H1 (cell line): ENCODE measurements at regions not wholly inside any gene's neighbourhood (a gene's known extent, or its start where the extent isn't known, plus 50 kb on each side); places are given as distances from the start of the nearest gene placed in this dataset.

ENCODE experiments used
- CTCF ChIA-PET: fragments of 300-600 bp; sonication (Branson Sonifier 250); formaldehyde crosslinking; loops from one replicate; lab custom pipeline; 2021; ENCODE audit not compliant: partially characterized antibody; lab: Charles Lee
- POLR2A ChIA-PET: fragments of 300-600 bp; sonication (Branson Sonifier 250); formaldehyde crosslinking; loops from one replicate; lab custom pipeline; 2021; ENCODE audit warnings: inconsistent platforms; ENCODE audit not compliant: partially characterized antibody; lab: Charles Lee
- DNase-seq, 2 experiments: peaks; one replicate each; pipeline versions ENCODE4 v3.0.0 to v3.0.0-alpha.2; 2010 to 2022; ENCODE audit warnings: low spot score in 2 of 2, low read depth in 1 of 2, mixed read lengths in 1 of 2
- FAIRE-seq: peaks from 2 replicates; lab custom pipeline; 2011; peaks lifted over from hg19 to GRCh38; lab: Jason Lieb, UNC
- H2AFZ ChIP-seq: 2 replicates; pipeline ENCODE4 v1.8.1; 2012; ENCODE audit warnings: low read length, inconsistent platforms
- H2AK5ac ChIP-seq: 2 replicates; pipeline ENCODE4 v1.6.1; 2013; ENCODE audit warnings: low read depth, low read length
- H2BK120ac ChIP-seq: replicated peaks from 2 replicates; pipeline ENCODE3; 2013; ENCODE audit warnings: low read depth, low read length, inconsistent platforms
- H2BK12ac ChIP-seq: 2 replicates; pipeline ENCODE4 v1.6.1; 2013; ENCODE audit warnings: low read depth, low read length
- H2BK15ac ChIP-seq: 2 replicates; pipeline ENCODE4 v1.6.1; 2013; ENCODE audit warnings: low read length
- H2BK20ac ChIP-seq: 2 replicates; pipeline ENCODE4 v1.6.1; 2013; ENCODE audit warnings: low read length
- H2BK5ac ChIP-seq: 2 replicates; pipeline ENCODE4 v1.6.1; 2013; ENCODE audit warnings: low read depth, low read length
- H3K14ac ChIP-seq: 2 replicates; pipeline ENCODE4 v1.6.1; 2013; ENCODE audit warnings: inconsistent platforms; ENCODE audit not compliant: insufficient read length
- H3K18ac ChIP-seq: 2 replicates; pipeline ENCODE4 v1.6.1; 2013; ENCODE audit warnings: low read length; ENCODE audit errors: extremely low read depth
- H3K23ac ChIP-seq: 2 replicates; pipeline ENCODE4 v1.6.1; 2013; ENCODE audit warnings: inconsistent platforms; ENCODE audit not compliant: insufficient read length
- H3K23me2 ChIP-seq: 2 replicates; pipeline ENCODE4 v1.6.1; 2013; ENCODE audit warnings: low read depth, low read length
- H3K27ac ChIP-seq: 2 replicates; pipeline ENCODE4 v1.6.1; 2011; ENCODE audit warnings: low read depth, low read length, inconsistent platforms
- H3K27me3 ChIP-seq, 4 experiments: replicated peaks in 1 of 4; 1 replicate in 1 of 4; 2 replicates in 3 of 4; pipeline versions ENCODE4 v1.6.1 to v1.8.1; 2011 to 2013; ENCODE audit warnings: low read length in 3 of 4, mild to moderate bottlenecking in 3 of 4, inconsistent platforms in 2 of 4, mixed read lengths in 2 of 4, moderate library complexity in 1 of 4; ENCODE audit not compliant: control insufficient read depth in 3 of 4, insufficient read depth in 3 of 4; ENCODE audit errors: extremely low read depth in 1 of 4
- H3K36me3 ChIP-seq, 4 experiments: 2 replicates each; pipeline versions ENCODE4 v1.6.1 to v1.8.1; 2011 to 2013; ENCODE audit warnings: mild to moderate bottlenecking in 4 of 4, low read length in 3 of 4, moderate library complexity in 2 of 4, control low read depth in 1 of 4, inconsistent platforms in 1 of 4; ENCODE audit not compliant: insufficient read depth in 4 of 4, control insufficient read depth in 2 of 4
- H3K4ac ChIP-seq: replicated peaks from 2 replicates; pipeline ENCODE3; 2013; ENCODE audit warnings: low read length, low read depth, mixed read lengths, inconsistent platforms; ENCODE audit not compliant: insufficient read length
- H3K4me1 ChIP-seq, 4 experiments: replicated peaks in 1 of 4; 1 replicate in 1 of 4; 2 replicates in 3 of 4; pipeline versions ENCODE4 v1.6.1 to v1.8.1; 2011 to 2013; ENCODE audit warnings: low read length in 3 of 4, inconsistent platforms in 2 of 4, mixed read lengths in 1 of 4; ENCODE audit not compliant: insufficient read depth in 4 of 4, control insufficient read depth in 3 of 4
- H3K4me2 ChIP-seq, 2 experiments: 2 replicates each; pipeline versions ENCODE4 v1.6.1 to v1.8.1; 2011 to 2013; ENCODE audit warnings: low read depth in 2 of 2, low read length in 2 of 2, control low read depth in 1 of 2, inconsistent platforms in 1 of 2, mild to moderate bottlenecking in 1 of 2; ENCODE audit not compliant: insufficient read depth in 1 of 2
- H3K4me3 ChIP-seq, 4 experiments: fragments of 200-600, 300-600 bp in 1 of 4; sonication (generic), shearing (Covaris generic), sonication (Bioruptor Twin) in 1 of 4; 2 replicates each; pipeline versions ENCODE4 v1.5.1 to v1.8.1; 2011 to 2016; ENCODE audit warnings: low read length in 4 of 4, low read depth in 3 of 4, control low read depth in 2 of 4, inconsistent platforms in 2 of 4, mild to moderate bottlenecking in 2 of 4, mixed read lengths in 1 of 4, moderate library complexity in 1 of 4; ENCODE audit not compliant: insufficient read depth in 2 of 4; ENCODE audit errors: extremely low read depth in 1 of 4
- H3K56ac ChIP-seq: replicated peaks from 2 replicates; pipeline ENCODE3; 2013; ENCODE audit warnings: low read depth, mild to moderate bottlenecking, mixed read lengths, low read length, inconsistent platforms; ENCODE audit not compliant: insufficient read length
- H3K79me1 ChIP-seq: 2 replicates; pipeline ENCODE4 v1.6.1; 2013; ENCODE audit warnings: low read depth, low read length, control low read depth
- H3K79me2 ChIP-seq, 2 experiments: 2 replicates each; pipeline versions ENCODE4 v1.6.1 to v1.8.1; 2012 to 2013; ENCODE audit warnings: low read length in 2 of 2, mild to moderate bottlenecking in 2 of 2, inconsistent platforms in 1 of 2; ENCODE audit not compliant: insufficient read depth in 2 of 2, control insufficient read depth in 1 of 2
- H3K9ac ChIP-seq, 4 experiments: replicated peaks in 1 of 4; 1 replicate in 1 of 4; 2 replicates in 3 of 4; pipeline versions ENCODE4 v1.6.1 to v1.8.1; 2011 to 2013; ENCODE audit warnings: low read depth in 3 of 4, low read length in 3 of 4, control low read depth in 2 of 4, mild to moderate bottlenecking in 2 of 4, moderate library complexity in 2 of 4, inconsistent platforms in 1 of 4; ENCODE audit errors: extremely low read depth in 1 of 4
- H3K9me3 ChIP-seq, 2 experiments: 2 replicates each; pipeline versions ENCODE4 v1.6.1 to v1.8.1; 2012 to 2013; ENCODE audit warnings: mild to moderate bottlenecking in 2 of 2, moderate library complexity in 2 of 2, control low read depth in 1 of 2, inconsistent platforms in 1 of 2, low read depth in 1 of 2, low read length in 1 of 2, mixed read lengths in 1 of 2; ENCODE audit not compliant: insufficient read depth in 2 of 2
- H4K20me1 ChIP-seq, 2 experiments: replicated peaks in 1 of 2; 2 replicates each; pipeline versions ENCODE3 to v1.8.1; 2011 to 2013; ENCODE audit warnings: inconsistent platforms in 2 of 2, low read length in 2 of 2, mild to moderate bottlenecking in 1 of 2; ENCODE audit not compliant: insufficient read depth in 2 of 2, control insufficient read depth in 1 of 2
- H4K5ac ChIP-seq: 2 replicates; pipeline ENCODE4 v1.6.1; 2013; ENCODE audit warnings: low read length, low read depth, mixed read lengths, inconsistent platforms; ENCODE audit not compliant: insufficient read length
- H4K8ac ChIP-seq: 2 replicates; pipeline ENCODE4 v1.8.0; 2013; ENCODE audit warnings: mild to moderate bottlenecking, moderate library complexity, low read length, inconsistent platforms; ENCODE audit not compliant: insufficient read depth; ENCODE audit errors: extremely low read depth
- H4K91ac ChIP-seq: replicated peaks from 2 replicates; pipeline ENCODE3; 2013; ENCODE audit warnings: low read length, mixed read lengths, inconsistent platforms; ENCODE audit not compliant: insufficient read length
- ASH2L ChIP-seq: fragments of 200-600, 300-600 bp; sonication (generic); IDR thresholded peaks from one replicate; pipeline ENCODE4 v1.7.1; 2017; ENCODE audit warnings: low read length
- ATF3 ChIP-seq: IDR thresholded peaks from 2 replicates; pipeline ENCODE4 v1.6.1; 2011; ENCODE audit warnings: low read depth, mild to moderate bottlenecking, low read length; ENCODE audit not compliant: insufficient read depth
- BRCA1 ChIP-seq: IDR thresholded peaks from 2 replicates; pipeline ENCODE4 v1.6.1; 2012; ENCODE audit warnings: low read depth, low read length, improper control_type of control experiment
- CBX5 ChIP-seq: fragments of 300-800, 300-1000 bp; sonication (generic); IDR thresholded peaks from 2 replicates; pipeline ENCODE4 v1.7.1; 2016; ENCODE audit warnings: antibody characterized with exemption, low read length, low read depth
- CBX8 ChIP-seq: fragments of 300-800, 300-1000 bp; sonication (generic); IDR thresholded peaks from 2 replicates; pipeline ENCODE4 v1.7.1; 2016; ENCODE audit warnings: low read depth, low read length, borderline replicate concordance
- EP300 ChIP-seq, 2 experiments: IDR thresholded peaks; 1 replicate in 1 of 2; 2 replicates in 1 of 2; pipeline ENCODE4 v1.6.1; 2011 to 2012; ENCODE audit warnings: low read depth in 2 of 2, low read length in 2 of 2, mild to moderate bottlenecking in 2 of 2, borderline replicate concordance in 1 of 2, inconsistent platforms in 1 of 2, moderate library complexity in 1 of 2
- EZH2 ChIP-seq: fragments of 200-600 bp; sonication (generic); IDR thresholded peaks from 2 replicates; pipeline ENCODE4 v1.7.1; 2012; ENCODE audit warnings: low read depth, mild to moderate bottlenecking, moderate library complexity, low read length, inconsistent platforms; ENCODE audit not compliant: severe bottlenecking
- HDAC6 ChIP-seq: IDR thresholded peaks from one replicate; pipeline ENCODE4 v1.7.1; 2012; ENCODE audit warnings: low read depth, mild to moderate bottlenecking, inconsistent platforms, low read length, moderate library complexity
- JUN ChIP-seq: IDR thresholded peaks from 2 replicates; pipeline ENCODE4 v1.6.1; 2011; ENCODE audit warnings: low read depth, mild to moderate bottlenecking, improper control_type of control experiment, low read length
- KDM1A ChIP-seq: fragments of 200-600, 300-600 bp; sonication (generic); IDR thresholded peaks from 2 replicates; pipeline ENCODE4 v1.7.1; 2016; ENCODE audit warnings: mild to moderate bottlenecking, low read length, borderline replicate concordance
- MAX ChIP-seq: IDR thresholded peaks from 2 replicates; pipeline ENCODE4 v1.6.1; 2012; ENCODE audit warnings: inconsistent platforms
- POU5F1 ChIP-seq: IDR thresholded peaks from 2 replicates; pipeline ENCODE4 v1.6.1; 2011; ENCODE audit warnings: low read depth, mild to moderate bottlenecking, low read length, moderate library complexity
- RFX5 ChIP-seq: IDR thresholded peaks from 2 replicates; pipeline ENCODE4 v1.6.1; 2011; ENCODE audit warnings: low read depth, low read length, improper control_type of control experiment, borderline replicate concordance
- SP1 ChIP-seq: IDR thresholded peaks from 2 replicates; pipeline ENCODE4 v1.6.1; 2011; ENCODE audit warnings: low read depth, low read length
- TAF1 ChIP-seq: IDR thresholded peaks from 2 replicates; pipeline ENCODE4 v1.6.1; 2011; ENCODE audit warnings: mild to moderate bottlenecking, low read depth, low read length
- WGBS, 2 experiments: shearing (Covaris generic) in 1 of 2; methylation state at CpG; one replicate each; pipeline versions ENCODE4 v1.1.6 to v1.1.7; 2013 to 2015; ENCODE audit warnings: low lambda C conversion rate in 2 of 2, mixed read lengths in 2 of 2, inconsistent platforms in 1 of 2, low coverage in 1 of 2, missing lambda C conversion rate in 1 of 2; ENCODE audit not compliant: insufficient replicate concordance in 2 of 2, insufficient coverage in 1 of 2, insufficient read length in 1 of 2; ENCODE audit errors: extremely low coverage in 1 of 2, missing lambda C conversion rate in 1 of 2; 5-methylcytosine and 5-hydroxymethylcytosine counted together

GRCh38 chr15:53395871-53396270, 363.6 kb downstream of the WDR72 start:
- no peak overlapping the region for H3K56ac ChIP-seq
- no peak overlapping the region for H2BK20ac ChIP-seq
- H4K20me1 ChIP-seq = no peaks in the 10 kb centered on the region
- H2BK12ac ChIP-seq = no peak overlapping the region
- H3K9me3 ChIP-seq = no peaks in the 10 kb centered on the region
- H4K91ac ChIP-seq = no peak overlapping the region
- WGBS, 2 experiments = 100% methylated on average over 2 of the region's 2 CpGs; no CpG with 5 or more reads in 1 of the 2 experiments
- no peak overlapping the region for H2BK5ac ChIP-seq
- no peak overlapping the region for H2BK120ac ChIP-seq
- H3K27me3 ChIP-seq = no peaks in the 10 kb centered on the region
- no peak overlapping the region for H4K8ac ChIP-seq
- H3K4me2 ChIP-seq = no peak overlapping the region
- no peak for DNase-seq
- no peak overlapping the region for H3K4ac ChIP-seq
- no peaks in the 10 kb centered on the region for H3K79me2 ChIP-seq
- no peak for FAIRE-seq
- no peak overlapping the region for H3K27ac ChIP-seq
- H3K36me3 ChIP-seq = no peaks in the 10 kb centered on the region
- no peak overlapping the region for H2AFZ ChIP-seq
- no peak overlapping the region for H3K23ac ChIP-seq
- H2BK15ac ChIP-seq = no peak overlapping the region
- H3K18ac ChIP-seq = no peak overlapping the region
- no peak overlapping the region for H4K5ac ChIP-seq
- CTCF ChIA-PET = no interaction called here
- no peaks in the 10 kb centered on the region for H3K23me2 ChIP-seq
- H3K79me1 ChIP-seq = no peaks in the 10 kb centered on the region
- H3K4me3 ChIP-seq = no peak overlapping the region
- H2AK5ac ChIP-seq = no peak overlapping the region
- H3K9ac ChIP-seq = no peak overlapping the region
- no peak overlapping the region for H3K14ac ChIP-seq
- POLR2A ChIA-PET = no interaction called here
- 0 out of 7 replicates have a peak, but pooled peaks cover 0 to under 1% (median 0%) of the 10 kb centered on the region in 4 experiments for H3K4me1 ChIP-seq
- TF ChIP-seq JUN = no peak
- no peak for TF ChIP-seq RFX5
- TF ChIP-seq CBX8 = no peak
- no peak for TF ChIP-seq TAF1
- TF ChIP-seq SP1 = no peak
- no peak for TF ChIP-seq EP300 (IDR thresholded peaks at IDR 0.05; ENCODE audit: borderline replicate concordance in 1 of 2, low read depth in 2 of 2, low read length in 2 of 2)
- no peak for TF ChIP-seq EZH2
- TF ChIP-seq BRCA1 = no peak
- no peak for TF ChIP-seq HDAC6
- no peak for TF ChIP-seq MAX
- TF ChIP-seq KDM1A = no peak
- no peak for TF ChIP-seq ASH2L
- TF ChIP-seq POU5F1 = no peak
- TF ChIP-seq CBX5 = no peak
- TF ChIP-seq ATF3 = no peak
